GM12878 (cell line): ENCODE measurements at regions not wholly inside any gene's neighbourhood (a gene's known extent, or its start where the extent isn't known, plus 50 kb on each side); places are given as distances from the start of the nearest gene placed in this dataset.

Experiments used
- CEBPB ChIP-seq, 2 experiments: fragments of 150-350 bp in 1 of 2; IDR thresholded peaks; 2 replicates each; pipeline ENCODE4 v1.6.1; 2012 to 2014; ENCODE audit warnings: low read depth in 2 of 2, low read length in 2 of 2, borderline replicate concordance in 1 of 2, inconsistent platforms in 1 of 2
- NR2C2 ChIP-seq: IDR thresholded peaks from 2 replicates; pipeline ENCODE4 v1.6.1; 2011; ENCODE audit warnings: borderline replicate concordance, low read depth; ENCODE audit not compliant: control insufficient read depth, insufficient read length
- TF ChIP-seq, protein P1 (sequence below), 3 experiments: IDR thresholded peaks in 2 of 3; conservative IDR thresholded peaks in 1 of 3; 2 replicates each; pipeline ENCODE4 v1.5.1; 2011; ENCODE audit warnings: low read depth in 3 of 3, low read length in 3 of 3, mild to moderate bottlenecking in 3 of 3, control low read depth in 2 of 3, moderate library complexity in 2 of 3, inconsistent platforms in 1 of 3, mixed read lengths in 1 of 3; ENCODE audit not compliant: control insufficient read depth in 2 of 3, insufficient read depth in 1 of 3; ENCODE audit errors: extremely low read depth in 1 of 3

DNA sequence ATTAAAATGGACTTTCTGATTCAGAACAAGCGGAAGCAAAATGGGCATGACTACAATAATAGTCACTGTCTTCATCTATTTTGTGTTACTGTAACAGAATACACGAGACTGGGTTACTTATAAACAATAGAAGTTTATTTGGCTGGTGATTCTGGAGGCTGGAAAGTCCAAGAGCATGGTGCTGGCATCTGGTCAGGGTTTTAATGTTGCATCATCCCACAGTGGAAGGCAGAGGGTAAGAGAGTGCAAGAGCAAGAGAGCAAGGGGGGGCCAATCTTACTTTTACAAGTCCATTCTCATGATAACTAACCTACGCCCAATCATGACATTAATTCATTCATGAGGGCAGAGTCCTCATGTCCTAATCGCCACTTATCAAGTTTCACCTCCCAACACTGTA, 189.2 kb downstream of the TOX3 start:
- TF ChIP-seq, protein P1, sequence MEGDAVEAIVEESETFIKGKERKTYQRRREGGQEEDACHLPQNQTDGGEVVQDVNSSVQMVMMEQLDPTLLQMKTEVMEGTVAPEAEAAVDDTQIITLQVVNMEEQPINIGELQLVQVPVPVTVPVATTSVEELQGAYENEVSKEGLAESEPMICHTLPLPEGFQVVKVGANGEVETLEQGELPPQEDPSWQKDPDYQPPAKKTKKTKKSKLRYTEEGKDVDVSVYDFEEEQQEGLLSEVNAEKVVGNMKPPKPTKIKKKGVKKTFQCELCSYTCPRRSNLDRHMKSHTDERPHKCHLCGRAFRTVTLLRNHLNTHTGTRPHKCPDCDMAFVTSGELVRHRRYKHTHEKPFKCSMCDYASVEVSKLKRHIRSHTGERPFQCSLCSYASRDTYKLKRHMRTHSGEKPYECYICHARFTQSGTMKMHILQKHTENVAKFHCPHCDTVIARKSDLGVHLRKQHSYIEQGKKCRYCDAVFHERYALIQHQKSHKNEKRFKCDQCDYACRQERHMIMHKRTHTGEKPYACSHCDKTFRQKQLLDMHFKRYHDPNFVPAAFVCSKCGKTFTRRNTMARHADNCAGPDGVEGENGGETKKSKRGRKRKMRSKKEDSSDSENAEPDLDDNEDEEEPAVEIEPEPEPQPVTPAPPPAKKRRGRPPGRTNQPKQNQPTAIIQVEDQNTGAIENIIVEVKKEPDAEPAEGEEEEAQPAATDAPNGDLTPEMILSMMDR (IDR thresholded peaks at IDR 0.05 in 2 of 3, conservative IDR thresholded peaks at IDR 0.05 in 1 of 3; ENCODE audit: control insufficient read depth in 2 of 3, extremely low read depth in 1 of 3, insufficient read depth in 1 of 3, low read depth in 3 of 3, low read length in 3 of 3) = no peak
- TF ChIP-seq CEBPB (IDR thresholded peaks at IDR 0.05; ENCODE audit: borderline replicate concordance in 1 of 2, low read depth in 2 of 2, low read length in 2 of 2) = no peak
- no peak for TF ChIP-seq NR2C2
